K562 (cell line): ENCODE measurements at regions not wholly inside any gene's neighbourhood (a gene's known extent, or its start where the extent isn't known, plus 50 kb on each side); places are given as distances from the start of the nearest gene placed in this dataset.

Experiments used
- ATAC-seq: fragments of 200-7000 bp; cut with Tn5 transposase; 3 replicates; pipeline ENCODE4 v1.9.1; 2020; ENCODE audit warnings: moderate library complexity
- BruUV-seq: library from RNA; stranded (reverse); fragments of 400-500 nt; replicated peaks from 2 replicates; lab custom pipeline; 2021; lab: Mats Ljungman, UMichigan
- CTCF ChIA-PET: fragments of 300-600 bp; formaldehyde crosslinking; extraction: SDS; loops from one replicate; lab custom pipeline; 2021; ENCODE audit warnings: low intra/inter-chr PET ratio; lab: Yijun Ruan, JAX
- POLR2A ChIA-PET: fragments of 300-600, 350-650 bp; sonication (Branson Sonifier 250); formaldehyde crosslinking; extraction: SDS; loops from one replicate; lab custom pipeline; 2021; ENCODE audit warnings: antibody characterized with exemption, inconsistent platforms; lab: Yijun Ruan, JAX
- DNase-seq, 4 experiments: peaks; one replicate each; pipeline versions ENCODE4 v3.0.0 to v3.0.0-alpha.2; 2011 to 2018; ENCODE audit warnings: low spot score in 3 of 4, mixed read lengths in 3 of 4; ENCODE audit errors: extremely low read depth in 1 of 4
- FAIRE-seq: peaks from 2 replicates; lab custom pipeline; 2011; peaks lifted over from hg19 to GRCh38; lab: Jason Lieb, UNC
- H2AFZ ChIP-seq: 2 replicates; pipeline ENCODE4 v1.6.0; 2011; ENCODE audit warnings: low read depth, low read length, control low read depth, inconsistent platforms
- H3K27ac ChIP-seq: fragments of 200-600 bp; 3 replicates; pipeline ENCODE4 v1.8.0; 2011; ENCODE audit warnings: low read depth, mild to moderate bottlenecking, control low read depth, inconsistent platforms, low read length, moderate library complexity, mixed read lengths; ENCODE audit errors: extremely low read depth
- H3K27me3 ChIP-seq, 2 experiments: fragments of 300-600 bp in 1 of 2; 2 replicates in 1 of 2; 3 replicates in 1 of 2; pipeline versions ENCODE4 v1.6.0 to v1.8.0; 2011; ENCODE audit warnings: inconsistent platforms in 2 of 2, low read length in 2 of 2, mild to moderate bottlenecking in 1 of 2, mixed read lengths in 1 of 2, moderate library complexity in 1 of 2; ENCODE audit not compliant: control insufficient read depth in 2 of 2, insufficient read depth in 2 of 2
- H3K36me3 ChIP-seq: fragments of 300-600 bp; 3 replicates; pipeline ENCODE4 v1.8.0; 2011; ENCODE audit warnings: mild to moderate bottlenecking, low read length, inconsistent platforms; ENCODE audit not compliant: control insufficient read depth, insufficient read depth
- H3K4me1 ChIP-seq, 2 experiments: fragments of 200-600 bp in 1 of 2; replicated peaks in 1 of 2; 2 replicates in 1 of 2; 3 replicates in 1 of 2; pipeline versions ENCODE4 v1.5.1 to v1.8.0; 2011; ENCODE audit warnings: inconsistent platforms in 2 of 2, low read length in 2 of 2, mild to moderate bottlenecking in 1 of 2, mixed read lengths in 1 of 2, moderate library complexity in 1 of 2; ENCODE audit not compliant: control insufficient read depth in 2 of 2, insufficient read depth in 2 of 2
- H3K4me2 ChIP-seq: 2 replicates; pipeline ENCODE4 v1.6.1; 2011; ENCODE audit warnings: low read length, control low read depth, inconsistent platforms, mixed read lengths; ENCODE audit not compliant: insufficient read depth
- H3K4me3 ChIP-seq: fragments of 200-600 bp; sonication (generic), shearing (Covaris generic); 2 replicates; pipeline ENCODE4 v1.5.1; 2016; ENCODE audit warnings: control low read depth, inconsistent platforms
- H3K79me2 ChIP-seq: fragments of 200-600 bp; 3 replicates; pipeline ENCODE4 v1.8.0; 2011; ENCODE audit warnings: low read length, inconsistent platforms; ENCODE audit not compliant: control insufficient read depth, insufficient read depth
- H3K9ac ChIP-seq, 2 experiments: 2 replicates each; pipeline versions ENCODE4 v1.6.0 to v1.6.1; 2011; ENCODE audit warnings: low read depth in 2 of 2, low read length in 2 of 2, control low read depth in 1 of 2, inconsistent platforms in 1 of 2, mild to moderate bottlenecking in 1 of 2, mixed read lengths in 1 of 2; ENCODE audit not compliant: insufficient read depth in 1 of 2
- H3K9me1 ChIP-seq: one replicate; pipeline ENCODE4 v1.6.0; 2011; ENCODE audit warnings: inconsistent platforms, mild to moderate bottlenecking, low read length, moderate library complexity; ENCODE audit not compliant: control insufficient read depth, insufficient read depth
- H3K9me3 ChIP-seq: replicated peaks from 2 replicates; pipeline ENCODE4 v1.5.1; 2011; ENCODE audit warnings: low read depth, low read length, inconsistent platforms; ENCODE audit not compliant: control insufficient read depth, insufficient read depth
- H4K20me1 ChIP-seq: replicated peaks from 2 replicates; pipeline ENCODE4 v1.6.1; 2011; ENCODE audit warnings: low read length, inconsistent platforms, mixed read lengths; ENCODE audit not compliant: control insufficient read depth, insufficient read depth
- KLF6 ChIP-seq: fragments of 250-450 bp; sonication (Bioruptor Pico); IDR thresholded peaks from 2 replicates; pipeline ENCODE4 v1.4.0; 2020; ENCODE audit warnings: mild to moderate bottlenecking, moderate library complexity, borderline replicate concordance
- MYNN ChIP-seq, 2 experiments: sonication (generic); formaldehyde crosslinking in 1 of 2; IDR thresholded peaks; 2 replicates each; pipeline versions ENCODE4 v1.5.0 to v1.6.1; 2016 to 2020; ENCODE audit warnings: antibody characterized with exemption in 1 of 2, missing genetic modification reagents in 1 of 2
- NCOA6 ChIP-seq: fragments of 450-650 bp; IDR thresholded peaks from 2 replicates; pipeline ENCODE4 v1.6.1; 2017; ENCODE audit warnings: mild to moderate bottlenecking
- PHF21A ChIP-seq: fragments of 450-650 bp; IDR thresholded peaks from 2 replicates; pipeline ENCODE4 v1.6.1; 2017; ENCODE audit warnings: low read depth, borderline replicate concordance
- PURB ChIP-seq: sonication (generic); formaldehyde crosslinking; IDR thresholded peaks from 2 replicates; pipeline ENCODE4 v1.9.0; 2021; ENCODE audit warnings: low read depth, mild to moderate bottlenecking, missing genetic modification reagents
- SNIP1 ChIP-seq: fragments of 450-650 bp; IDR thresholded peaks from 2 replicates; pipeline ENCODE4 v1.7.1; 2017; ENCODE audit warnings: low read depth, mild to moderate bottlenecking
- SRSF1 ChIP-seq: fragments of 200-400 bp; formaldehyde crosslinking; IDR thresholded peaks from 2 replicates; pipeline ENCODE4 v1.6.1; 2017; ENCODE audit warnings: mild to moderate bottlenecking, low read depth, low read length, moderate library complexity
- THRAP3 ChIP-seq: fragments of 450-650 bp; IDR thresholded peaks from 2 replicates; pipeline ENCODE4 v1.6.1; 2016; ENCODE audit warnings: mild to moderate bottlenecking, inconsistent platforms, borderline replicate concordance
- ZNF121 ChIP-seq: sonication (generic); formaldehyde crosslinking; conservative IDR thresholded peaks from 2 replicates; pipeline ENCODE4 v1.8.0; 2022; ENCODE audit warnings: missing genetic modification reagents
- ZNF79 ChIP-seq: fragments of 250-450 bp; sonication (Bioruptor Pico); IDR thresholded peaks from 2 replicates; pipeline ENCODE4 v1.4.0; 2020; ENCODE audit warnings: low read depth, mild to moderate bottlenecking, moderate library complexity
- WGBS: fragments of 100-300 bp; shearing (Covaris generic); methylation state at CpG from one replicate; pipeline ENCODE4 v1.1.6; 2016; ENCODE audit warnings: low coverage, mixed read lengths; ENCODE audit not compliant: insufficient coverage; ENCODE audit errors: missing lambda C conversion rate; 5-methylcytosine and 5-hydroxymethylcytosine counted together
- in situ Hi-C: fragments of 300-500 bp; cut with MboI; formaldehyde crosslinking; loops from 4 replicates; pipeline ENCODE4 v1.15.0; 2018; ENCODE audit warnings: inconsistent platforms, mixed read lengths
- intact Hi-C: fragments of 100-400 bp; cut with micrococcal nuclease; formaldehyde crosslinking; loops from 2 replicates; pipeline ENCODE4 v1.14.2; 2022
- TF ChIP-seq, protein P1 (sequence below): sonication (generic); formaldehyde crosslinking; IDR thresholded peaks from 2 replicates; pipeline ENCODE4 v1.8.0; 2023; ENCODE audit warnings: missing genetic modification reagents, mild to moderate bottlenecking, borderline replicate concordance
- TF ChIP-seq, protein P2 (sequence below): IDR thresholded peaks from 2 replicates; pipeline ENCODE4 v1.6.1; 2011; ENCODE audit warnings: borderline replicate concordance, low read depth, mild to moderate bottlenecking, moderate library complexity, low read length; ENCODE audit not compliant: insufficient read depth, poor library complexity, severe bottlenecking
- TF ChIP-seq, protein P3 (sequence below): fragments of 450-650 bp; IDR thresholded peaks from 2 replicates; pipeline ENCODE4 v1.6.1; 2016; ENCODE audit warnings: missing biosample characterization, missing genetic modification characterization

DNA sequence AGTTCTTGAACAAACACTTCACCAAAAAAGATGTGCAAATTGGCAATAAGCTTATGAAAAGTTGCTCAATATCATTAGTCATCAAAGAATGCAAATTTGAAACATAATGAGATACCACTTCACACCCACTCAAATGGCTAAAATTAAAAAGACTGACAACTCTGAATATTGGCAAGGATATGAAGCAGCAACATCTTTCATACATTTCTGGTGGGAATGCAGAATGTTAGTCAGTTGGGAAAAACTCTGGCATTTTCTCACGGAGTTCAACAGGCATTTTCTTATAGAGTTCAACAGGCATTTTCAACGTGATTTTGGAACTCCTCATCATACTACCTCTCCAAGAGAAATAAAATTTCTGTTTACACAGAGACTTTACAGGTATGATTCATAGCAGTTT is 297.4 kb upstream of the MAGEC2 start:
- Histone ChIP-seq H3K4me3 (no peak overlapping the region), H3K27ac (no peak overlapping the region), H3K9me1 (no peaks in the 10 kb centered on the region), H3K9me3 (no peaks in the 10 kb centered on the region), H3K36me3 (no peaks in the 10 kb centered on the region), H2AFZ (no peak overlapping the region), H3K9ac (no peak overlapping the region), H3K27me3 (no peaks in the 10 kb centered on the region), H4K20me1 (no peaks in the 10 kb centered on the region), H3K4me1 (no peaks in the 10 kb centered on the region), H3K4me2 (no peak overlapping the region), H3K79me2 (no peaks in the 10 kb centered on the region)
- BruUV-seq, result no TSS peak
- no peak for FAIRE-seq
- in situ Hi-C loops (no loop called here), intact Hi-C loops (no loop called here)
- no peak for ATAC-seq
- ChIA-PET CTCF (no interaction called here), POLR2A (no interaction called here)
- WGBS, result 4% methylated on average over 2 of the region's 2 CpGs
- no peak for DNase-seq
- no peak for TF ChIP-seq ZNF79 (CRISPR knock-in tag)
- TF ChIP-seq MYNN (IDR thresholded peaks at IDR 0.05), result no peak
- no peak for TF ChIP-seq MYNN (CRISPR knock-in tag; IDR thresholded peaks at IDR 0.05)
- TF ChIP-seq SRSF1, result no peak
- no peak for TF ChIP-seq SNIP1
- no peak for TF ChIP-seq PURB
- TF ChIP-seq, protein P1, sequence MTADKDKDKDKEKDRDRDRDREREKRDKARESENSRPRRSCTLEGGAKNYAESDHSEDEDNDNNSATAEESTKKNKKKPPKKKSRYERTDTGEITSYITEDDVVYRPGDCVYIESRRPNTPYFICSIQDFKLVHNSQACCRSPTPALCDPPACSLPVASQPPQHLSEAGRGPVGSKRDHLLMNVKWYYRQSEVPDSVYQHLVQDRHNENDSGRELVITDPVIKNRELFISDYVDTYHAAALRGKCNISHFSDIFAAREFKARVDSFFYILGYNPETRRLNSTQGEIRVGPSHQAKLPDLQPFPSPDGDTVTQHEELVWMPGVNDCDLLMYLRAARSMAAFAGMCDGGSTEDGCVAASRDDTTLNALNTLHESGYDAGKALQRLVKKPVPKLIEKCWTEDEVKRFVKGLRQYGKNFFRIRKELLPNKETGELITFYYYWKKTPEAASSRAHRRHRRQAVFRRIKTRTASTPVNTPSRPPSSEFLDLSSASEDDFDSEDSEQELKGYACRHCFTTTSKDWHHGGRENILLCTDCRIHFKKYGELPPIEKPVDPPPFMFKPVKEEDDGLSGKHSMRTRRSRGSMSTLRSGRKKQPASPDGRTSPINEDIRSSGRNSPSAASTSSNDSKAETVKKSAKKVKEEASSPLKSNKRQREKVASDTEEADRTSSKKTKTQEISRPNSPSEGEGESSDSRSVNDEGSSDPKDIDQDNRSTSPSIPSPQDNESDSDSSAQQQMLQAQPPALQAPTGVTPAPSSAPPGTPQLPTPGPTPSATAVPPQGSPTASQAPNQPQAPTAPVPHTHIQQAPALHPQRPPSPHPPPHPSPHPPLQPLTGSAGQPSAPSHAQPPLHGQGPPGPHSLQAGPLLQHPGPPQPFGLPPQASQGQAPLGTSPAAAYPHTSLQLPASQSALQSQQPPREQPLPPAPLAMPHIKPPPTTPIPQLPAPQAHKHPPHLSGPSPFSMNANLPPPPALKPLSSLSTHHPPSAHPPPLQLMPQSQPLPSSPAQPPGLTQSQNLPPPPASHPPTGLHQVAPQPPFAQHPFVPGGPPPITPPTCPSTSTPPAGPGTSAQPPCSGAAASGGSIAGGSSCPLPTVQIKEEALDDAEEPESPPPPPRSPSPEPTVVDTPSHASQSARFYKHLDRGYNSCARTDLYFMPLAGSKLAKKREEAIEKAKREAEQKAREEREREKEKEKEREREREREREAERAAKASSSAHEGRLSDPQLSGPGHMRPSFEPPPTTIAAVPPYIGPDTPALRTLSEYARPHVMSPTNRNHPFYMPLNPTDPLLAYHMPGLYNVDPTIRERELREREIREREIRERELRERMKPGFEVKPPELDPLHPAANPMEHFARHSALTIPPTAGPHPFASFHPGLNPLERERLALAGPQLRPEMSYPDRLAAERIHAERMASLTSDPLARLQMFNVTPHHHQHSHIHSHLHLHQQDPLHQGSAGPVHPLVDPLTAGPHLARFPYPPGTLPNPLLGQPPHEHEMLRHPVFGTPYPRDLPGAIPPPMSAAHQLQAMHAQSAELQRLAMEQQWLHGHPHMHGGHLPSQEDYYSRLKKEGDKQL, result no peak
- TF ChIP-seq NCOA6, result no peak
- no peak for TF ChIP-seq PHF21A
- TF ChIP-seq ZNF121 (CRISPR knock-in tag), result no peak
- no peak for TF ChIP-seq KLF6 (CRISPR knock-in tag)
- TF ChIP-seq, protein P2, sequence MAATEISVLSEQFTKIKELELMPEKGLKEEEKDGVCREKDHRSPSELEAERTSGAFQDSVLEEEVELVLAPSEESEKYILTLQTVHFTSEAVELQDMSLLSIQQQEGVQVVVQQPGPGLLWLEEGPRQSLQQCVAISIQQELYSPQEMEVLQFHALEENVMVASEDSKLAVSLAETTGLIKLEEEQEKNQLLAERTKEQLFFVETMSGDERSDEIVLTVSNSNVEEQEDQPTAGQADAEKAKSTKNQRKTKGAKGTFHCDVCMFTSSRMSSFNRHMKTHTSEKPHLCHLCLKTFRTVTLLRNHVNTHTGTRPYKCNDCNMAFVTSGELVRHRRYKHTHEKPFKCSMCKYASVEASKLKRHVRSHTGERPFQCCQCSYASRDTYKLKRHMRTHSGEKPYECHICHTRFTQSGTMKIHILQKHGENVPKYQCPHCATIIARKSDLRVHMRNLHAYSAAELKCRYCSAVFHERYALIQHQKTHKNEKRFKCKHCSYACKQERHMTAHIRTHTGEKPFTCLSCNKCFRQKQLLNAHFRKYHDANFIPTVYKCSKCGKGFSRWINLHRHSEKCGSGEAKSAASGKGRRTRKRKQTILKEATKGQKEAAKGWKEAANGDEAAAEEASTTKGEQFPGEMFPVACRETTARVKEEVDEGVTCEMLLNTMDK, result no peak
- TF ChIP-seq THRAP3, result no peak
- TF ChIP-seq, protein P3, sequence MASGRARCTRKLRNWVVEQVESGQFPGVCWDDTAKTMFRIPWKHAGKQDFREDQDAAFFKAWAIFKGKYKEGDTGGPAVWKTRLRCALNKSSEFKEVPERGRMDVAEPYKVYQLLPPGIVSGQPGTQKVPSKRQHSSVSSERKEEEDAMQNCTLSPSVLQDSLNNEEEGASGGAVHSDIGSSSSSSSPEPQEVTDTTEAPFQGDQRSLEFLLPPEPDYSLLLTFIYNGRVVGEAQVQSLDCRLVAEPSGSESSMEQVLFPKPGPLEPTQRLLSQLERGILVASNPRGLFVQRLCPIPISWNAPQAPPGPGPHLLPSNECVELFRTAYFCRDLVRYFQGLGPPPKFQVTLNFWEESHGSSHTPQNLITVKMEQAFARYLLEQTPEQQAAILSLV, result no peak
